ENCODE measurements at regions not wholly inside any gene's neighbourhood (a gene's known extent, or its start where the extent isn't known, plus 50 kb on each side); places are given as distances from the start of the nearest gene placed in this dataset.

DNA sequence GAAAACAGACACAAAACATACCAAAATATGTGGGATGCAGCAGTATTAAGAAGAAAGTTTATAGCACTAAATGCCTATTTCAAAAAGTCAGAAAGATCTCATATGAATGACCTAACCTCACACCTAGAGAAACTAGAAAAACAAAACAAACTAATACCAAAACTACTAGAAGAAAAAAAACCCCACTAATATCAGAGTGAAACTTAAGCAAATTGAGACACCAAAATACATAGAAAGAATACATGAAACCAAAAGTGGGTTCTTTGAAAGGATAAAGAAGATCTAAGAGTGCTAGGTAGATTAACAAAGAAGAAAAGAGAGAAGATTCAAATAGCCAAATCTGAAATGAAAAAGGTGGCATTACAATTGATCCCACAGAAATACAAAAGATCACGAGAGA is 494.1 kb downstream of the SH2D4B start:
- no peak for DNase-seq

- no peak for DNase-seq
These were observed 496.7 kb downstream of the SH2D4B start for GRCh38 chr10:81034383-81034782.

DNA sequence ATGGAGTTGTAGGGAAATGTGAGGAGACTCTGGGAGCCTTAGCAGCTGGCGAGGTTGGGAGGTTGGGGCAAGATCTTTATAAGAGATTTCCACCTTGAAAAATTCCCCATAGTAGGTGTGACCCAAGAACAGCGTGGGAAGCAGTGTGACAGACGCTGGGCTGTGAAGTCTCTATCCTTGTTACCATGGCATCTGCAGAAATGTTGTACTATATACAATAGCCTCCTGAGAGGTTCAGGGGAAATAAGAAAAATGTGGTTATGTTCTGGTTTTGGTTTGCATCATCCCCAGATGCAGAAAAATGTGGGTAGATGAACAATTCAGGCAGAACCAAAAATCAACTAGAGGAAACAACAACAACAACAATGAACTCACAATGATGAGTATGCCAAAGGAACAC is 498.6 kb downstream of the SH2D4B start:
- DNase-seq: no peak

GRCh38 chr10:81040031-81040430 is 502.3 kb downstream of the SH2D4B start:
- no peak for DNase-seq

- no peak for DNase-seq
These were observed 503.2 kb downstream of the SH2D4B start for GRCh38 chr10:81040940-81041339.

DNA sequence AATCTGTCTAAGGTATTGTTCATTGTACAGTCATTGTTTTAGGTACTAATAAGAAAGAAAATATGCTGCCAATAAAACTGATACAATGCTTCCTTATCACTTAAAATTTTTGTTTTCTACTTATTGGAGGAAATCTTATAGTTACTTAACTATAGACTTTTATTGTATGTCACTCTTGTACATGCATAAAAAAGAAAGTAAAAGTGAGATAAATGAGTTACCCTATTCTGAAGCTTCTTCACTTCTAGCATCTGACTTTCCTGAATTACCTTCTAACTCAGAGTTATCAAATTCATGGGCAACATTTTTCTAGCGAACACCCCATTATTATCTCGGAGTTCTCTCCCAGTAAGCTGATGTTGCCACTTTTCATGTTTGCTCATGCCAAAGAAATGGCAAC is 504.9 kb downstream of the SH2D4B start:
- DNase-seq: no peak

DNA sequence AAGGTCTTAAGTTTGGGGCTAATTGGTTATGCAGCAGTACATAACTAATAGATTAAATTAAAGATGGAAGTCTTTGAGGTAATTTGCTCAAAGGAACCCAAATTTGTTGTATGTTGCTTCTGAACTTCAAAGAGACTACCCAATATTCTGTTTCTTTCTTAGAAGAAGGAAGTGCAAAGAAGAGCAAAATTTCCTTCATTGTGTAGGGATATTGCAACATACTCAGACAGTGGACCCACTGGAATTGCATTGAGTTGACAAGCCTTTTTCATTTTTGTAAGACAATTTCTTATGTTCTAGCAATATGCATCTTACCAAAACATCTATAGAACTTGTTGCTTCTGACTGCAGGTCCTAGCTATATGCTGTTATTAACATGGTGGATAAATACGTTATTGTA is 527.8 kb downstream of the SH2D4B start:
- DNase-seq: no peak

- no peak for DNase-seq
These were observed 530.8 kb downstream of the SH2D4B start for GRCh38 chr10:81068460-81068859.

DNA sequence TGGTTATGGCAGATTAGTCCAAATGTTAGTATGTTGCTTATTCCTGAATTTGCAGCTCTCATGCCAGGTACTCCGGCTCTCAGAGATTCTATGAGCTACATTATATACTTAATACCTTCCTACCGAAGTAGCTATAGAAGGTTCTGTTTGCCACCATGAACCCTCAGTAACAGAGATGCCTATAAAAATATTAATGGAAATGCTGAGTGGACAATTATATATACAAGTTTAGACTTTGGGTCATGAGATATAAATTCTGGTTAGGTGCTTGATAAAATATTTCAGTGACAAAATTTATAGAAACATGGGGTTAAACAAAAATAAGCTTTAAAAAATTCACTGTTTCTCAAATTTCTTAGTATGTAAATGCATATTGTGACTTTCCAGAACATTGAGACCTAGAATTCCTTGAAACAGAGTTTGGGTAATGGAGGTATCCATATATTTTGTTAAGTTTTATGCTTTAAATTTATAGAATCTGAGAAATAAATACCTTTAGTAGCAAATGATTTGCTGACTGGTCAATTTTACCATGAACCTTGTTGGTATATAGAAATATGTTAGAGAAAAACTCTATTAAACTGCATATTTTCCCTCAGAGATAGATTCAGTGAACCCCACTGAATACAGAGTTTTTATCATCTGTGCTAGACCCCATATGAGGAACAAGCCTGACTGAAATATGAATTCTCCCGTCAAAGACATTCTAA is 533.5 kb downstream of the SH2D4B start:
- no peak for DNase-seq

GRCh38 chr10:81073155-81073554 is 535.5 kb downstream of the SH2D4B start:
- DNase-seq: no peak

- no peak for DNase-seq
These were observed 544.4 kb downstream of the SH2D4B start for GRCh38 chr10:81081887-81082620.

- no peak for DNase-seq
These were observed 545.1 kb downstream of the SH2D4B start for GRCh38 chr10:81082621-81083376.

DNA sequence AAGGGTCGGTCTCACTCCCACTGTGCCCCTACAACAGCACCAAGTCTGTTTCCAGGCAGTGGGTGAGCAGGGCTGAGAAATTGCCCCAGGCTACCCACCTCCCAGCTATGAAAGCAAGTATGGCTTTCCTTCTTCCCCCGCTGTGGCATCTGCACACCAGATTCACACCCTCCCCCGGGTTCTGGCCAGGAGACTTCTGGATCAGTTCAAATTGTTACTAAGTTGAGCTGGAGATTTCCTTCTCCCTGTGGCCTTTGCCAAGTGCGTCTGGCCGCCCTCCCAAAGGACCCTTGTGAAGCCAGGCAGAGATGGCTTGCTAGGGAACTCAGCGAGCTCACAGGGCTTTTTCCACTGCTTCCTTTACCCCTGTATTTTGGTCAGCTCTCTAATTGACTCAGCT is 555.4 kb downstream of the SH2D4B start:
- no peak for DNase-seq

DNA sequence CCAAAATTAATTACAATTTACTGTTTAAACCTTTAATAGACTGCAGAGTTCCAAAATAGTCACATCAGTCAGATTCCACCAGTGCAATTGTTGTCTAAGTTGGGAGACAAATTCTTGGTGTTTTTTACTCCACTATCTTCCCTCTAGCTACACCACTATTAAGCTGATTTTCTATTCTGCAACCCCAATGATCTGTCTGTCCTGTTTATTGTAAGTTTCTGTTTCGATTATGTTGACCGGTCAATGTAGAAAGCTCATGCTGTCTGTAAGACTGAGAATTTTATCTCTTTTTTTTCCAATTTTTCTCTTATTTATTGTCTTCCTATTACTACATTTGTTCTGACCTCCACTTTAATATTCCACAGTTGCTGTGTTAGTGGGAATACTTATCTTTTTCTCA is 557.5 kb downstream of the SH2D4B start:
- no peak for DNase-seq

DNA sequence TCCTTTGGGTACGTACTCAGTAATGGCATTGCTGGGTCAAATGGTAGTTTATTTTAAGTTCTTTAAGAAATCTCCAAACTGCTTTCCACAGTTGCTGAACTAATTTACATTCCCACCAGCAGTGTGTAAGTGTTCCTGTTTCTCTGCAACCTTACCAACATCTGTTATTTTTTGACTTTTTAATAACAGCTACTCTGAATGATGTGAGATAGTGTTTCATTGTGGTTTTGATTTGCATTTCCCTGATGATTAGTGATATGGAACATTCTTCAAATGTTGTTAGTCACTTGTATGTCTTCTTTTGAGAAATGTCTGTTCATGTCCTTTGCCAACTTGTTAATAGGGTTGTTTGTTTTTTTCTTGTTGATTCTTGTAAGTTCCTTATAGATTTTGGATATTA is 558.9 kb downstream of the SH2D4B start:
- DNase-seq: no peak

GRCh38 chr10:81101062-81101461 is 563.4 kb downstream of the SH2D4B start:
- DNase-seq: no peak

- DNase-seq: no peak
These were observed 566.8 kb downstream of the SH2D4B start for GRCh38 chr10:81104494-81104893.

DNA sequence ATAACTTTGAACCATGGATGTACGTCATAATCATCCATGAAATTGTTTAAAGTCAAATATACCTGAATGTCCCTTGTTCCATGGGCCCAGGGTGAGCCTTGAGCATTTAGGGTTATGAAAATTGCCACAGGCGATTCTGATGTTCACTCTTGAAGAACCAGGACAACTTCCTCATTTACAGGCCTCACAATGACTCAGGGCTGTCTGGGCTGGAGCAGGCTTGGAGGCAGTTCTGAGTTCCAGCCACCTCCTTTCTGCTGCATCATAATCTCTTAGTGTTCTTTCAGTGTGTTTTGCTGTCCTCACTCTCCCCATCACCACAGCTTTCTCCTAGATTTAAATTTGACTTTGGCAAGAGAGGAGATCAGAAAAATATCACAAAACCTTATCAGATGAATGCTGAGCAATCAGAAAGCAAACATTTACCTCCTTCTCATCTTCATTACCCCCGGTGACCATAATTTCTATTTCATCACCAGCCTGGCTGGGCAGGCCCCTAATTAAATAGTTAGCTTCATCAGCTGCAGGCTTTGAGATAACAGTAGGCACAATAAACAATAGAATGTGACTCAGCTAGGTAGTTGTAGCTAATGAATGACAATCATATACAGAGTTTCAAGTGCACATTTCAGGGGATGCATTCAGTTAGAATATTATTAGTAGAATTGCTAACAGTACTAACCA is 571.0 kb downstream of the SH2D4B start:
- DNase-seq: no peak

- no peak for DNase-seq
These were observed 571.6 kb downstream of the SH2D4B start for GRCh38 chr10:81109200-81109752.

GRCh38 chr10:81116201-81116600 is 578.5 kb downstream of the SH2D4B start:
- no peak for DNase-seq

DNA sequence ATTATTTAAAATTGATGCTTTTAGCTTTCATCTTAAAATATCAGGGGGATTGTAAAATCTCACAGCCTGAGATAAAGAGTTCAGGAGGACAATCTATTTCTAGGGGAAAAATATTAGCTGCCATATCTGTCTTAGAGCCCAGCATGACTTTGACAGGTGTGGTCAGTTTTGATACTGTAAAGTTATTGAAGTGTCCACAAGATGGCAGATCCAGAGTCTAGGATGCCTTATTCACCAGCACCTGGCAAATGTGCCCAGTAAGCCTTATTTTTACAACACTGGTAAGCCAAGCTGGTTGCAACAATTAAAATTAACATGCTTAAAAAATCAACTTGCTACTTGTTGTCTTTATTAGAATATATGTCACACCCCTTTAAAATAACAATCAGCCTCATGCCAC is 579.3 kb downstream of the SH2D4B start:
- no peak for DNase-seq

- no peak for DNase-seq
These were observed 590.2 kb downstream of the SH2D4B start for GRCh38 chr10:81127931-81128330.

DNA sequence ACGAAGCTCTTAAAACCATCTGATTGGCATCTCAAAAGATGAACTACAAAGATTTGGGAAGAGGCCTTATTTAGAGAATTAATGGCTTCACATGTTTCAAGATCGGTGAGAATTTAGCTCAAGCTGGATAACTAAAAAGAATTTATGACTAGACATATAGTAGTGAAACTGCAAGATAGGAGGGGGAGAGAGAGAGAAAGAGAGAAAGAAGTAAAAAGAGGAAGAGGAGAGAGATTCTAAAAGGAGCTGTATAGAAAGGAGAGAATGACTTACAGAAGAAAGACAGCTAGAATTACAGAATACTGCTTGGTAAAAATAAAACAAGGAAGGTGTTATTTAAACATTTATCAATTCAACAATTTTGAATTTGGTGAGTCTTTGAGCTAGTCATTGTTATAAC is 592.3 kb downstream of the SH2D4B start:
- DNase-seq: no peak
